ENCODE measurements at regions not wholly inside any gene's neighbourhood (a gene's known extent, or its start where the extent isn't known, plus 50 kb on each side); places are given as distances from the start of the nearest gene placed in this dataset.

GRCh38 chr18:28399781-28400362, 222.9 kb upstream of the CDH2 start:
- CTCF ChIA-PET = no interaction called here

GRCh38 chr18:28398471-28398870, 221.5 kb upstream of the CDH2 start:
- Histone ChIP-seq H3K4me3 (ENCODE audit: low read length) (no peak overlapping the region), H3K36me3 (ENCODE audit: control insufficient read depth in 2 of 3, insufficient read depth in 3 of 3, low read length in 3 of 3) (no peaks in the 10 kb centered on the region), H3K27ac (ENCODE audit: low read depth, low read length) (no peak overlapping the region), H3K27me3 (ENCODE audit: control insufficient read depth in 2 of 2, insufficient read depth in 2 of 2, low read length in 2 of 2) (no peaks in the 10 kb centered on the region), H3K4me1 (ENCODE audit: control insufficient read depth in 2 of 2, insufficient read depth in 2 of 2, low read length in 2 of 2) (no peaks in the 10 kb centered on the region), H3K9me3 (ENCODE audit: control insufficient read depth in 2 of 3, low read length in 3 of 3) (no peaks in the 10 kb centered on the region)
- no peaks in the 10 kb centered on the region for H3K27me3 Mint-ChIP-seq
- peaks cover 2 to 34% (median 16%) of the 10 kb centered on the region in 11 donors for H3K9me3 Mint-ChIP-seq
- POLR2A ChIA-PET = no interaction called here
- no peak overlapping the region for H3K4me3 Mint-ChIP-seq
- no peak for ATAC-seq
- no peak for DNase-seq
- no peak overlapping the region for H3K27ac Mint-ChIP-seq
- H3K4me1 Mint-ChIP-seq = no peaks in the 10 kb centered on the region
- CTCF ChIA-PET = no interaction called here
- no peaks in the 10 kb centered on the region for H3K36me3 Mint-ChIP-seq
- intact Hi-C loops (cut with micrococcal nuclease) = no loop called here

More at GRCh38 chr18:28399781-28400362, 222.9 kb upstream of the CDH2 start:
- Histone ChIP-seq H3K27me3 (ENCODE audit: control insufficient read depth in 2 of 2, insufficient read depth in 2 of 2, low read length in 2 of 2) (no peaks in the 10 kb centered on the region), H3K4me1 (ENCODE audit: control insufficient read depth in 2 of 2, insufficient read depth in 2 of 2, low read length in 2 of 2) (no peaks in the 10 kb centered on the region), H3K36me3 (ENCODE audit: control insufficient read depth in 2 of 3, insufficient read depth in 3 of 3, low read length in 3 of 3) (no peaks in the 10 kb centered on the region), H3K9me3 (ENCODE audit: control insufficient read depth in 2 of 3, low read length in 3 of 3) (no peaks in the 10 kb centered on the region), H3K4me3 (ENCODE audit: low read length) (no peak overlapping the region), H3K27ac (ENCODE audit: low read depth, low read length) (no peak overlapping the region)
- Mint-ChIP-seq H3K4me1 (no peaks in the 10 kb centered on the region), H3K36me3 (no peaks in the 10 kb centered on the region), H3K27ac (no peak overlapping the region), H3K9me3 (peaks cover 0 to 30% (median 13%) of the 10 kb centered on the region in 11 donors), H3K27me3 (no peaks in the 10 kb centered on the region), H3K4me3 (no peak overlapping the region)
- ATAC-seq (no peak), DNase-seq (no peak)
- POLR2A ChIA-PET = no interaction called here
- intact Hi-C loops (cut with micrococcal nuclease) = no loop called here

GRCh38 chr18:28390022-28390421, 213.1 kb upstream of the CDH2 start:
- no peak overlapping the region for H3K4me3 ChIP-seq (ENCODE audit: low read length)
- no peak for DNase-seq
- H3K9me3 Mint-ChIP-seq = peaks cover 8 to 67% (median 29%) of the 10 kb centered on the region in 11 donors
- CTCF ChIA-PET = no interaction called here
- H3K27ac Mint-ChIP-seq = no peak overlapping the region
- peaks cover 0 to 8% (median 0%) of the 10 kb centered on the region in 5 donors for H3K36me3 Mint-ChIP-seq
- intact Hi-C loops (cut with micrococcal nuclease) = no loop called here
- no peaks in the 10 kb centered on the region for H3K36me3 ChIP-seq (ENCODE audit: control insufficient read depth in 2 of 3, insufficient read depth in 3 of 3, low read length in 3 of 3)
- no peaks in the 10 kb centered on the region for H3K27me3 Mint-ChIP-seq
- no peaks in the 10 kb centered on the region for H3K27me3 ChIP-seq (ENCODE audit: control insufficient read depth in 2 of 2, insufficient read depth in 2 of 2, low read length in 2 of 2)
- H3K27ac ChIP-seq (ENCODE audit: low read depth, low read length) = no peak overlapping the region
- no peak overlapping the region for H3K4me3 Mint-ChIP-seq
- POLR2A ChIA-PET = no interaction called here
- peaks cover 0 to 12% (median 0%) of the 10 kb centered on the region in 3 experiments for H3K9me3 ChIP-seq (ENCODE audit: control insufficient read depth in 2 of 3, low read length in 3 of 3)
- no peaks in the 10 kb centered on the region for H3K4me1 ChIP-seq (ENCODE audit: control insufficient read depth in 2 of 2, insufficient read depth in 2 of 2, low read length in 2 of 2)
- no peak for ATAC-seq
- H3K4me1 Mint-ChIP-seq = no peaks in the 10 kb centered on the region

GRCh38 chr18:28382215-28382879, 205.4 kb upstream of the CDH2 start:
- intact Hi-C loops (cut with micrococcal nuclease) = no loop called here
- no peaks in the 10 kb centered on the region for H3K4me1 ChIP-seq (ENCODE audit: control insufficient read depth in 2 of 2, insufficient read depth in 2 of 2, low read length in 2 of 2)
- CTCF ChIA-PET = no interaction called here

GRCh38 chr18:28372186-28372585, 195.3 kb upstream of the CDH2 start:
- H3K27me3 ChIP-seq (ENCODE audit: control insufficient read depth in 2 of 2, insufficient read depth in 2 of 2, low read length in 2 of 2) = no peaks in the 10 kb centered on the region
- CTCF ChIA-PET = no interaction called here
- Mint-ChIP-seq H3K4me1 (no peaks in the 10 kb centered on the region), H3K27me3 (no peaks in the 10 kb centered on the region), H3K4me3 (no peak overlapping the region), H3K36me3 (peaks cover 0 to 3% (median 0%) of the 10 kb centered on the region in 5 donors), H3K9me3 (peaks cover 0 to 16% (median 6%) of the 10 kb centered on the region in 11 donors), H3K27ac (no peak overlapping the region)
- no peak for ATAC-seq
- POLR2A ChIA-PET = no interaction called here
- intact Hi-C loops (cut with micrococcal nuclease) = no loop called here
- no peaks in the 10 kb centered on the region for H3K9me3 ChIP-seq (ENCODE audit: control insufficient read depth in 2 of 3, low read length in 3 of 3)
- no peak overlapping the region for H3K27ac ChIP-seq (ENCODE audit: low read depth, low read length)
- no peaks in the 10 kb centered on the region for H3K36me3 ChIP-seq (ENCODE audit: control insufficient read depth in 2 of 3, insufficient read depth in 3 of 3, low read length in 3 of 3)
- H3K4me1 ChIP-seq (ENCODE audit: control insufficient read depth in 2 of 2, insufficient read depth in 2 of 2, low read length in 2 of 2) = no peaks in the 10 kb centered on the region
- DNase-seq = no peak
- no peak overlapping the region for H3K4me3 ChIP-seq (ENCODE audit: low read length)

More at GRCh38 chr18:28382215-28382879, 205.4 kb upstream of the CDH2 start:
- ATAC-seq (no peak), DNase-seq (no peak)
- H3K27me3 ChIP-seq (ENCODE audit: control insufficient read depth in 2 of 2, insufficient read depth in 2 of 2, low read length in 2 of 2) = no peaks in the 10 kb centered on the region
- no peak overlapping the region for H3K27ac ChIP-seq (ENCODE audit: low read depth, low read length)
- H3K9me3 ChIP-seq (ENCODE audit: control insufficient read depth in 2 of 3, low read length in 3 of 3) = no peaks in the 10 kb centered on the region
- Mint-ChIP-seq H3K27me3 (no peaks in the 10 kb centered on the region), H3K4me3 (no peak overlapping the region), H3K4me1 (no peaks in the 10 kb centered on the region), H3K36me3 (no peaks in the 10 kb centered on the region), H3K27ac (no peak overlapping the region), H3K9me3 (peaks cover 3 to 38% (median 15%) of the 10 kb centered on the region in 11 donors)
- no peaks in the 10 kb centered on the region for H3K36me3 ChIP-seq (ENCODE audit: control insufficient read depth in 2 of 3, insufficient read depth in 3 of 3, low read length in 3 of 3)
- POLR2A ChIA-PET = no interaction called here
- no peak overlapping the region for H3K4me3 ChIP-seq (ENCODE audit: low read length)

GRCh38 chr18:28366676-28367075, 189.7 kb upstream of the CDH2 start:
- Histone ChIP-seq H3K27me3 (ENCODE audit: control insufficient read depth in 2 of 2, insufficient read depth in 2 of 2, low read length in 2 of 2) (no peaks in the 10 kb centered on the region), H3K27ac (ENCODE audit: low read depth, low read length) (no peak overlapping the region), H3K4me1 (ENCODE audit: control insufficient read depth in 2 of 2, insufficient read depth in 2 of 2, low read length in 2 of 2) (no peaks in the 10 kb centered on the region), H3K36me3 (ENCODE audit: control insufficient read depth in 2 of 3, insufficient read depth in 3 of 3, low read length in 3 of 3) (no peaks in the 10 kb centered on the region), H3K4me3 (ENCODE audit: low read length) (no peak overlapping the region), H3K9me3 (ENCODE audit: control insufficient read depth in 2 of 3, low read length in 3 of 3) (no peaks in the 10 kb centered on the region)
- CTCF ChIA-PET = no interaction called here
- peaks cover 3 to 17% (median 6%) of the 10 kb centered on the region in 11 donors for H3K9me3 Mint-ChIP-seq
- H3K4me1 Mint-ChIP-seq = no peaks in the 10 kb centered on the region
- no peak overlapping the region for H3K27ac Mint-ChIP-seq
- DNase-seq = no peak
- no peaks in the 10 kb centered on the region for H3K27me3 Mint-ChIP-seq
- H3K4me3 Mint-ChIP-seq = no peak overlapping the region
- no peaks in the 10 kb centered on the region for H3K36me3 Mint-ChIP-seq
- intact Hi-C loops (cut with micrococcal nuclease) = no loop called here
- no peak for ATAC-seq
- POLR2A ChIA-PET = no interaction called here

- ChIA-PET CTCF (no interaction called here), POLR2A (no interaction called here)
- Mint-ChIP-seq H3K9me3 (peaks cover 3 to 21% (median 6%) of the 10 kb centered on the region in 11 donors), H3K27ac (no peak overlapping the region), H3K27me3 (no peaks in the 10 kb centered on the region), H3K36me3 (no peaks in the 10 kb centered on the region), H3K4me3 (no peak overlapping the region), H3K4me1 (no peaks in the 10 kb centered on the region)
- intact Hi-C loops (cut with micrococcal nuclease) = no loop called here
- ATAC-seq = no peak
- Histone ChIP-seq H3K27me3 (ENCODE audit: control insufficient read depth in 2 of 2, insufficient read depth in 2 of 2, low read length in 2 of 2) (no peaks in the 10 kb centered on the region), H3K36me3 (ENCODE audit: control insufficient read depth in 2 of 3, insufficient read depth in 3 of 3, low read length in 3 of 3) (no peaks in the 10 kb centered on the region), H3K27ac (ENCODE audit: low read depth, low read length) (no peak overlapping the region), H3K4me1 (ENCODE audit: control insufficient read depth in 2 of 2, insufficient read depth in 2 of 2, low read length in 2 of 2) (no peaks in the 10 kb centered on the region), H3K9me3 (ENCODE audit: control insufficient read depth in 2 of 3, low read length in 3 of 3) (no peaks in the 10 kb centered on the region), H3K4me3 (ENCODE audit: low read length) (no peak overlapping the region)
- no peak for DNase-seq
Observed at GRCh38 chr18:28365411-28365831, 188.5 kb upstream of the CDH2 start.

Data from naive thymus-derived CD4-positive, alpha-beta T cell (primary cell).